IPS DF 4.7 (cell line): ENCODE measurements at regions not wholly inside any gene's neighbourhood (a gene's known extent, or its start where the extent isn't known, plus 50 kb on each side); places are given as distances from the start of the nearest gene placed in this dataset.

Experiments
- DNase-seq: peaks from one replicate; pipeline ENCODE4 v3.0.0-alpha.2; 2013; ENCODE audit warnings: low spot score; ENCODE audit errors: extremely low read depth

DNA sequence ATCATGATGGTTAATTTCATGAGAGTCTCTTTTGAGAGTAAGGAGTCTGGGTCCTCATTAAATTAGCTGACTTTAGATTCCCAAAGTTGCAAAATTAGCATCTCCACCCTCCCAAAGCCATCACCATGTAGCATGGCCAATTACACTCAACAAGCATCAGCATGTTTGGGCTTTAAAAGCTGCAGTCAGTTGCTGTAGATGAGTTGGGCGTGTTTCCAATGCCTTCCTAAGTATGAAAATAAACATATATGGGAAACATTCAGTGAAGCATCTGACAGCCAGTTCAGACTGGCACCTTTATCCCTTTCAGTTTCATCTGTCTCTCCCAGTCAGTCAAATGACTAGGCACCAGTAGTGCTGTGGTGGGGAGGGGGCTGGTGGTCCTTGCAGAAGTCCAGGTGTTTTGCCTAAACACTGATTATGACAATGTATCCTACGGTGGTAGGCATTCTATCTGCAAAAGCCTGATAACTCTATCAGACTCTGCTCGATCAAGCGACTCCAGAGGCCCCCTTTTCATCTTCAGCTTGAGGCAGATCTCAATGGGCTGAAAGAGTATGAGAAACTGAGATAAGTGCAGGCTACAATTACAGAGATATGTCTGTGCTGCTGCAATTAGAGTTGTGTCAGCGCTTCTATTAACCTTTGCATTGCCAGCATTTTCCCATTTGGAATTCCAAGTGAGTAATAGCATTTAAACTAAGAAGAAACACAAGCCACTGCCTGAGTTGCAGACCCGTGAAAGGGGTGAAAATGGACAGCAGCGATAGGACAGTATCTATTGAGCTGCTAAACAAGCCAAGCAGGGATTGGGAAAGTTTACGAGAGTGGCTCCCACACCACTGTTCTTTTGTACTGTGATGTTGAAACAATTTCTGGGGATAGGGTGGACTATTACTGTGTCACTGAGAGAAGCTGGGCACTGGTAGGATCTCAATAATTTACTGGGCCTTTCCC, 67.3 kb upstream of the SPOPL start:
- DNase-seq, result no peak

GRCh38 chr2:138435701-138436100, 65.9 kb upstream of the SPOPL start:
- DNase-seq, result no peak

GRCh38 chr2:138439733-138440132, 61.8 kb upstream of the SPOPL start:
- no peak for DNase-seq

GRCh38 chr2:138440759-138441158, 60.8 kb upstream of the SPOPL start:
- DNase-seq, result no peak

DNA sequence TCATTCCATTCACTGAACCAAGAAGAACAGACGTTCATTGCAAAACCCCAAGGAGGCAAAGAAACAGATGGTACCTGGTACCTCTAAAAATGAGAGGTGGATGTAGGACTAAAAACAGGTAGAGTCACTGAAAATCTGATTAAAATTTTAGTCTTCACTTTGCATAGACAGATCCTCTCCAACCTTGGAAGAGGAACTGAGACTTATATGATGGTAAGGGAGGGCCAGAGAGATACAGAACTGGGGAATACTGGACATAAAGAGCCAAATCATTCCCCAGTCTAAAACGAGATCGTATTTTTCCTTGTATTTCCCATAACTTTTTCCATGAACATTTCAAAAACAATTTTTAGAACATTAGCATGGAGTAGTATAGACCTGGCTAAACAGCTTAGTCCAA, 59.7 kb upstream of the SPOPL start:
- no peak for DNase-seq

GRCh38 chr2:138444411-138444810, 57.2 kb upstream of the SPOPL start:
- DNase-seq, result no peak

DNA sequence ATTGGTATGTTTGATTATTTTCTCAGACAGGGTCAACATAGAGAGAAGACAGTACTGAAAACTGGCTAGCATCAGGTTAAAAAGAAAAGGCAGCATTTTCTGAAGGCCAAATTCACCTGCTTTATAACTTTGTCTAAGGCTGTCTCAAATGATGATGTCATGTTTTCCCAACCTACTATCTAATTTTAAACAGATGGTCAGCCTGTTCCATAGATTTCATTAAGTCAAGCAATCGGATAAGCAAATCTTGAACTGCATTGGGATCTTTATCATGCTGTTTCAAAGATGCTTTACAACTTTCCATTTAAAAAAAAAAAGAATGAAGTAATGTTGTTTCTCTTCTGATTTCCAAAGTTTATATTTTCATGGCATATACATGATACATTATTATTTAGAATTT, 56.3 kb upstream of the SPOPL start:
- no peak for DNase-seq

DNA sequence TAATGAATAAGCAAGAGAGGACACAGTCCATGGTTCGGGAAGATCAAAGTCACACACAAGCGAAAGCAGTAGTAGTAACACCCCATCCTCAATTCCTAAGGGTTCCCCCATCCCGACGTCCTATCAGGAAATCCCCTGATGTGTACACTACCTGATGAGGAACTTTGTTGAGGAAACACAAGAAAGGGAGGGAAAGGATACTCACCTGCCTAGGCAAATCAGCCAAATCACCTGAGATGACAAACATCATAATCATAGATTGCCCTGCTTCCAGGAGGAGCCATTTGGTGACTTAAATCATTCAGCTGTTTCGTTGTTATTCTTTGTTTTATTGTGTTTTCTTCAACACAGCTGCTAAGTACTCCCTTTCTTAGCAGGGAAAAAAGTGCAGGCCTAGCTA, 55.5 kb upstream of the SPOPL start:
- DNase-seq, result no peak

DNA sequence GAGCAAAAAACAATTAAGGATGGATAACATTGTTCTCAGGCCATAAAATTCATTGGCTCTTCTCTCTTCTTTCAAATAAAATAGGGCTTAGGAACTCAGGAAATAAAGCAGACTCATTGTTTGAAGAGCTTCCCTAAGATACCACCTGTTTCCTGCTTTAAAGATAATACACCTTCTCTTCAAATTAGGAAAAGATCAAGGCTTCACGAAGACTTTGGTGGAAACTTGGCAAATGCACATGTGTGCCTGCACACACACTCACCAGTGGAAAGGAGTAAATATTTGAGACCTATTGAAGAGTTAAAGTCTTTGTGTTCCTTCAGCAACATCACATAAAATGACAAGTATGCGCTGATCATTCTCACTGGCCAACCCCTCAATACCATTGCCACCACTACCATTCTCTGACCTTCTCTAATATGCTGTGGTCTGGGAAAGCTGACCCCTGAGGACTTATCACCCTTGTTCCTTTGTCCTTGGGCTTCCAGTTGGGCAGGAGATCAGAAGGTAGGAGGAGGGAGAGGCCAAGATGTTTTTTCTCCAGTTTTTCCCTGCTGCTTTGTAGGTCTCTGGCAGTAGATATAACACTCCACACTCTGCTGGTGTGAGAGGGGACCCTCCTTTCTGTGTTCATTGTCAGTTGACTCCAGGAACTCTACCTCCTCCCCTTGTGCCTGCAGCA, 53.5 kb upstream of the SPOPL start:
- no peak for DNase-seq
